ENCODE measurements at regions not wholly inside any gene's neighbourhood (a gene's known extent, or its start where the extent isn't known, plus 50 kb on each side); places are given as distances from the start of the nearest gene placed in this dataset.

DNA sequence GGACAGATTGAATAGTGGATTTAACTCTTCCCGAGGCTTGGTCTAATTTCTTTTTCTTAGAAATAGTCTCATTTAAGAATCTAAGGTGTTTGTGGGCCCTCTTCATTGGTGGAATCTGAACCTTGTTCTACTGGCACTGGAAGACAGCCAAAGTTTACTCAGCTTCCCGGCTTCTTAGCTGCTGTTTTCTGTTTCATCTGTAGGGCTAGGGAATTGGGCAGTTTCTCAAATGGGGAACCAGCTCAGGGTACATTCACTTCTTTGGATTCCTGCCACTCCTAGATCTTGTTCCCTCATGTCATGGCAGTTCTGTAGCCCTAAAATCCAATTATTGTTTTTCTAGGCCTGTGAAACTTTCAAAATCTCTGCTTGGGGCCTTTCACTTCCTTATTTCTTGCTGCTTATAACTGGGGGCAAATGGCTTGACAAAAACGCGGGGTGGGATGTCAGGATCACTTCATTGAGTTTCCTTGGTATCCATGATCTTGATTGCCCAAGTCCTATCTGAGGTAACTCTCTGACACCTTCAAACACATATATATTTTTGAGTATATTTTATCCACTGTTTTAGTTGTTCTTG, 985.0 kb downstream of the C4orf33 start:
- DNase-seq (ENCODE audit: extremely low spot score in 2 of 2), result no peak
- H3K9me3 ChIP-seq, result no peaks in the 10 kb centered on the region
- intact Hi-C loops (cut with DNase I), result no loop called here

DNA sequence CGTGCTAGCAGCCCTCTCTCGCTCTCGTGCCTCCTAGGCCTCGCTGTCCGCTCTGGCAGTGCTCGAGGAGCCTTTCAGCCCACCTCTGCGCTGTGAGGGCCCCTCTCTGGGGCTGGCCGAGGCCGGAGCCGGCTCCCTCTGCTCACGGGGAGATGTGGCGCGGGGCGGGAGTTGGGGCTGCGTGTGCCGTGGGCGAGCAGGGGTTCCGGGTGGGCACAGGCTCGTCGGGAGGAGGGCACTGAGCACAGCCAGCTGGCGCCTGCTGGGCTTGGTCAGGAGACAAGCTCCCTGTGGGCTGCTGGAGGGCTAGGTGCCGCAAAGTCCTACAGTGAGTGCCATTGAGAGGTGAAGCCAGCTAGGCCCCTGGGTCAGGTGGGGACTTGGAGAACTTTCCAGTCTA, 994.5 kb downstream of the C4orf33 start:
- intact Hi-C loops (cut with DNase I), result no loop called here
- DNase-seq (ENCODE audit: extremely low spot score in 2 of 2), result no peak
- H3K36me3 ChIP-seq, result no peaks in the 10 kb centered on the region

More for the DNA sequence above, 985.0 kb downstream of the C4orf33 start:
- Histone ChIP-seq H3K4me1 (no peaks in the 10 kb centered on the region), H3K27ac (no peak overlapping the region), H3K4me3 (no peak overlapping the region), H3K36me3 (no peaks in the 10 kb centered on the region), H3K27me3 (no peaks in the 10 kb centered on the region)
- no peak for TF ChIP-seq POLR2AphosphoS5 (IDR thresholded peaks at IDR 0.05; ENCODE audit: insufficient read depth in 1 of 2, low read depth in 1 of 2)
- TF ChIP-seq, protein P1, sequence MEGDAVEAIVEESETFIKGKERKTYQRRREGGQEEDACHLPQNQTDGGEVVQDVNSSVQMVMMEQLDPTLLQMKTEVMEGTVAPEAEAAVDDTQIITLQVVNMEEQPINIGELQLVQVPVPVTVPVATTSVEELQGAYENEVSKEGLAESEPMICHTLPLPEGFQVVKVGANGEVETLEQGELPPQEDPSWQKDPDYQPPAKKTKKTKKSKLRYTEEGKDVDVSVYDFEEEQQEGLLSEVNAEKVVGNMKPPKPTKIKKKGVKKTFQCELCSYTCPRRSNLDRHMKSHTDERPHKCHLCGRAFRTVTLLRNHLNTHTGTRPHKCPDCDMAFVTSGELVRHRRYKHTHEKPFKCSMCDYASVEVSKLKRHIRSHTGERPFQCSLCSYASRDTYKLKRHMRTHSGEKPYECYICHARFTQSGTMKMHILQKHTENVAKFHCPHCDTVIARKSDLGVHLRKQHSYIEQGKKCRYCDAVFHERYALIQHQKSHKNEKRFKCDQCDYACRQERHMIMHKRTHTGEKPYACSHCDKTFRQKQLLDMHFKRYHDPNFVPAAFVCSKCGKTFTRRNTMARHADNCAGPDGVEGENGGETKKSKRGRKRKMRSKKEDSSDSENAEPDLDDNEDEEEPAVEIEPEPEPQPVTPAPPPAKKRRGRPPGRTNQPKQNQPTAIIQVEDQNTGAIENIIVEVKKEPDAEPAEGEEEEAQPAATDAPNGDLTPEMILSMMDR (IDR thresholded peaks at IDR 0.05), result no peak

DNA sequence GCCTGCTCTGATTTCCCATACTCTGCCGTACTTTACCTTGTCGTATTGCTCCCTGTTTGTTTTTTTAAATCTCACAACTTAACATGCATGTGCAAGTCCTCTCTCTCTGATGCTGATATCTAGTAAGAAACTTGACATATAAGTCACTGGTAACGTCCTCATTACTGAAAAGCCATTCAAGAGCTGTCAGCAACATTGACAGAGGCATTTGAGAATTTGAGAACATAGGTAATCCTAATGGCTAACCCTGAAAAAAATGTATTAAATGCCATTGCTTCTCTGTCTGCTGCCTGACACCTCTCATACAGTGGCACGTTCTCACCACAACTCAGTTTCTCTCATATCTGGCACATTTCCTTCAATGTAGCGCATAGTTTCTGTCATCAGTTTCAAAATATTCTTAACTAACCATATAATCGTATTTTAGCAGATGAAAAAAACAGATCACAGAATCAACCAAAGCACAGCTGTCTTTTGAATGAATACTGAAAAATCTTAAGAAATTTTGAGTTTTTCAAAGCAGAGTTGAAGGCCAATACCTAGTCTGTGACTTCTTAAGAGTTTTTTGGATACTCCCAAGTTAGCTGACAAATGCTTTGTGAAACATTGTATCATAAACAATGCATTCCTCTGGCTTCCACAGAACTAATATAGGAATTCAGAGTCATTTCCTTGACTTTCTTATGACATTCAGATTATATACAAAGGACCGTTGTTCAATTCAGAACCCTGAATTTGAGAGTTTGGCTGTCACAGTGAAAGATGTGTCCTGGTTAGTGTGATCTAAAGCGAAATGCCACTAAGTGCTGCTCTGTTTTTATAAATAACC, 996.4 kb downstream of the C4orf33 start:
- Histone ChIP-seq H3K9me3 (no peaks in the 10 kb centered on the region), H3K4me1 (no peaks in the 10 kb centered on the region), H3K27ac (no peak overlapping the region), H3K27me3 (no peaks in the 10 kb centered on the region), H3K36me3 (no peaks in the 10 kb centered on the region), H3K4me3 (no peak overlapping the region)
- DNase-seq (ENCODE audit: extremely low spot score in 2 of 2), result no peak
- TF ChIP-seq POLR2AphosphoS5 (IDR thresholded peaks at IDR 0.05; ENCODE audit: insufficient read depth in 1 of 2, low read depth in 1 of 2) (no peak), POLR2A (IDR thresholded peaks at IDR 0.05) (no peak)
- TF ChIP-seq, protein P1 (IDR thresholded peaks at IDR 0.05), result no peak
- intact Hi-C loops (cut with DNase I), result no loop called here

More for the DNA sequence above, 994.5 kb downstream of the C4orf33 start:
- Histone ChIP-seq H3K9me3 (no peaks in the 10 kb centered on the region), H3K27ac (no peak overlapping the region), H3K4me3 (no peak overlapping the region), H3K4me1 (no peaks in the 10 kb centered on the region), H3K27me3 (no peaks in the 10 kb centered on the region)
- TF ChIP-seq POLR2AphosphoS5 (IDR thresholded peaks at IDR 0.05; ENCODE audit: insufficient read depth in 1 of 2, low read depth in 1 of 2), result no peak

- H3K27me3 ChIP-seq, result no peaks in the 10 kb centered on the region
- H3K36me3 ChIP-seq, result no peaks in the 10 kb centered on the region
- intact Hi-C loops (cut with DNase I), result no loop called here
- H3K4me1 ChIP-seq, result no peaks in the 10 kb centered on the region
- TF ChIP-seq POLR2A (IDR thresholded peaks at IDR 0.05) (no peak), POLR2AphosphoS5 (IDR thresholded peaks at IDR 0.05; ENCODE audit: insufficient read depth in 1 of 2, low read depth in 1 of 2) (no peak)
- TF ChIP-seq, protein P1 (IDR thresholded peaks at IDR 0.05), result no peak
- DNase-seq (ENCODE audit: extremely low spot score in 2 of 2), result no peak
- H3K27ac ChIP-seq, result no peak overlapping the region
- H3K4me3 ChIP-seq, result no peak overlapping the region
- no peaks in the 10 kb centered on the region for H3K9me3 ChIP-seq
These were observed 1003.2 kb downstream of the C4orf33 start for GRCh38 chr4:130099105-130099504.

- H3K36me3 ChIP-seq, result no peaks in the 10 kb centered on the region
These were observed 1014.2 kb downstream of the C4orf33 start for GRCh38 chr4:130110189-130110588.

More at GRCh38 chr4:130110189-130110588, 1014.2 kb downstream of the C4orf33 start:
- Histone ChIP-seq H3K27me3 (no peaks in the 10 kb centered on the region), H3K9me3 (no peaks in the 10 kb centered on the region), H3K4me1 (no peaks in the 10 kb centered on the region), H3K4me3 (no peak overlapping the region), H3K27ac (no peak overlapping the region)
- no peak for DNase-seq (ENCODE audit: extremely low spot score in 2 of 2)
- intact Hi-C loops (cut with DNase I), result no loop called here
- TF ChIP-seq POLR2A (IDR thresholded peaks at IDR 0.05) (no peak), POLR2AphosphoS5 (IDR thresholded peaks at IDR 0.05; ENCODE audit: insufficient read depth in 1 of 2, low read depth in 1 of 2) (no peak)
- TF ChIP-seq, protein P1 (IDR thresholded peaks at IDR 0.05), result no peak

All from vagina (tissue), 2 donors.